HFFc6 (cell line): ENCODE measurements at regions not wholly inside any gene's neighbourhood (a gene's known extent, or its start where the extent isn't known, plus 50 kb on each side); places are given as distances from the start of the nearest gene placed in this dataset.

Experiments
- DNase-seq: peaks from one replicate; pipeline ENCODE4 v3.0.0-alpha.2; 2018
- H3K27ac Mint-ChIP-seq: 2 replicates; pipeline ENCODE4 v1.8.0; 2020; ENCODE audit warnings: mild to moderate bottlenecking, mixed read lengths
- H3K27me3 Mint-ChIP-seq: 2 replicates; pipeline ENCODE4 v1.8.0; 2021; ENCODE audit warnings: mild to moderate bottlenecking, moderate library complexity, mixed read lengths; ENCODE audit not compliant: insufficient read depth
- H3K36me3 Mint-ChIP-seq: 2 replicates; pipeline ENCODE4 v1.8.0; 2021; ENCODE audit warnings: low read depth, mixed read lengths
- H3K4me1 Mint-ChIP-seq: 2 replicates; pipeline ENCODE4 v1.8.0; 2020; ENCODE audit warnings: low read depth, mixed read lengths
- H3K4me3 Mint-ChIP-seq: 2 replicates; pipeline ENCODE4 v1.8.0; 2020; ENCODE audit warnings: mild to moderate bottlenecking, moderate library complexity, mixed read lengths
- H3K9me3 Mint-ChIP-seq: 2 replicates; pipeline ENCODE4 v1.8.0; 2020; ENCODE audit warnings: mild to moderate bottlenecking, mixed read lengths
- CTCF ChIP-seq: fragments of 200-600 bp; sonication (generic); IDR thresholded peaks from 2 replicates; pipeline ENCODE4 v1.5.0; 2021; ENCODE audit warnings: antibody characterized with exemption, mild to moderate bottlenecking

GRCh38 chr5:179431221-179431824, 86.1 kb upstream of the ADAMTS2 start:
- Mint-ChIP-seq H3K27me3 (peaks cover 15% of the 10 kb centered on the region), H3K36me3 (no peaks in the 10 kb centered on the region), H3K4me1 (no peaks in the 10 kb centered on the region; the same call in 1 of the 2 replicates), H3K9me3 (peaks cover 9% of the 10 kb centered on the region; the same call in 1 of the 2 replicates), H3K4me3 (no peak overlapping the region), H3K27ac (no peak overlapping the region)
- no peak for TF ChIP-seq CTCF
- DNase-seq: no peak

GRCh38 chr5:179430193-179431175, 85.2 kb upstream of the ADAMTS2 start:
- peaks cover 18% of the 10 kb centered on the region for H3K27me3 Mint-ChIP-seq
- no peak overlapping the region for H3K4me3 Mint-ChIP-seq
- no peak for TF ChIP-seq CTCF
- peaks cover 9% of the 10 kb centered on the region; the same call in 1 of the 2 replicates for H3K9me3 Mint-ChIP-seq
- H3K36me3 Mint-ChIP-seq: no peaks in the 10 kb centered on the region
- H3K27ac Mint-ChIP-seq: no peak overlapping the region
- DNase-seq: no peak
- no peaks in the 10 kb centered on the region; the same call in 1 of the 2 replicates for H3K4me1 Mint-ChIP-seq

GRCh38 chr5:179427676-179428056, 82.4 kb upstream of the ADAMTS2 start:
- H3K4me1 Mint-ChIP-seq: no peaks in the 10 kb centered on the region
- no peak for TF ChIP-seq CTCF
- H3K27me3 Mint-ChIP-seq: peaks cover 19% of the 10 kb centered on the region
- H3K9me3 Mint-ChIP-seq: peaks cover 7% of the 10 kb centered on the region; the same call in 1 of the 2 replicates
- DNase-seq: no peak
- H3K4me3 Mint-ChIP-seq: no peak overlapping the region
- H3K36me3 Mint-ChIP-seq: no peaks in the 10 kb centered on the region
- no peak overlapping the region for H3K27ac Mint-ChIP-seq

GRCh38 chr5:179427032-179427675, 81.9 kb upstream of the ADAMTS2 start:
- Mint-ChIP-seq H3K36me3 (no peaks in the 10 kb centered on the region), H3K9me3 (peaks cover 2% of the 10 kb centered on the region; the same call in 1 of the 2 replicates), H3K27ac (no peak overlapping the region), H3K4me1 (no peaks in the 10 kb centered on the region), H3K27me3 (peaks cover 19% of the 10 kb centered on the region), H3K4me3 (no peak overlapping the region)
- no peak for DNase-seq
- TF ChIP-seq CTCF: no peak

- no peak for DNase-seq
- Mint-ChIP-seq H3K36me3 (no peaks in the 10 kb centered on the region), H3K9me3 (no peaks in the 10 kb centered on the region; the same call in 1 of the 2 replicates), H3K4me1 (no peaks in the 10 kb centered on the region), H3K4me3 (no peak overlapping the region), H3K27ac (no peak overlapping the region), H3K27me3 (peaks cover 17% of the 10 kb centered on the region)
- TF ChIP-seq CTCF: no peak
Observed at GRCh38 chr5:179422908-179423481, 77.7 kb upstream of the ADAMTS2 start.
